A549 (cell line): ENCODE measurements at regions not wholly inside any gene's neighbourhood (a gene's known extent, or its start where the extent isn't known, plus 50 kb on each side); places are given as distances from the start of the nearest gene placed in this dataset.

Experiments used
- ATAC-seq, 2 experiments: fragments of 200-7000 bp in 1 of 2; fragments of >200 bp in 1 of 2; cut with Nextera tagmentation in 1 of 2; cut with Tn5 transposase in 1 of 2; 3 replicates each; pipeline versions ENCODE4 v1.8.0 to v1.9.1; 2018 to 2020; ENCODE audit warnings: mild to moderate bottlenecking in 1 of 2, moderate library complexity in 1 of 2
- CTCF ChIA-PET: fragments of 300-600 bp; sonication (Branson Sonifier 250); formaldehyde crosslinking; extraction: SDS; loops from one replicate; lab custom pipeline; 2021; ENCODE audit warnings: antibody characterized with exemption, inconsistent platforms; lab: Yijun Ruan, JAX
- POLR2A ChIA-PET: fragments of 350-600 bp; formaldehyde crosslinking; extraction: SDS; loops from one replicate; lab custom pipeline; 2021; ENCODE audit warnings: antibody characterized with exemption, inconsistent platforms; lab: Yijun Ruan, JAX
- DNase-seq, 2 experiments: peaks; one replicate each; pipeline versions ENCODE4 v3.0.0 to v3.0.0-alpha.2; 2011 to 2016; ENCODE audit warnings: low read depth in 1 of 2, low spot score in 1 of 2
- FAIRE-seq: peaks from 2 replicates; lab custom pipeline; 2011; peaks lifted over from hg19 to GRCh38; lab: Jason Lieb, UNC
- H3K27ac ChIP-seq, 2 experiments: fragments of >200 bp; sonication (Bioruptor Twin); formaldehyde crosslinking; 3 replicates each; pipeline ENCODE4 v1.5.1; 2016 to 2017
- H3K4me1 ChIP-seq: fragments of >200 bp; sonication (Bioruptor Twin); formaldehyde crosslinking; 3 replicates; pipeline ENCODE4 v1.6.1; 2016
- H3K4me2 ChIP-seq: fragments of >200 bp; sonication (Bioruptor Twin); formaldehyde crosslinking; 3 replicates; pipeline ENCODE4 v1.6.1; 2016
- H3K4me3 ChIP-seq: fragments of >200 bp; sonication (Bioruptor Twin); formaldehyde crosslinking; 3 replicates; pipeline ENCODE4 v1.5.1; 2016
- H3K9me3 ChIP-seq: fragments of >200 bp; sonication (Bioruptor Twin); formaldehyde crosslinking; 3 replicates; pipeline ENCODE4 v1.6.1; 2016
- ATOH8 ChIP-seq: fragments of 250-450 bp; sonication (Bioruptor Pico); IDR thresholded peaks from 2 replicates; pipeline ENCODE4 v1.5.0; 2020; ENCODE audit warnings: low read depth, mild to moderate bottlenecking, moderate library complexity
- BHLHE40 ChIP-seq: IDR thresholded peaks from 2 replicates; pipeline ENCODE4 v1.6.1; 2012; ENCODE audit warnings: low read depth, low read length, inconsistent platforms
- CBX8 ChIP-seq: fragments of 200-600 bp; sonication (generic); IDR thresholded peaks from 2 replicates; pipeline ENCODE4 v1.6.1; 2016
- CHD2 ChIP-seq: fragments of 150-350 bp; IDR thresholded peaks from 2 replicates; pipeline ENCODE4 v1.6.1; 2014; ENCODE audit warnings: low read length; ENCODE audit not compliant: partially characterized antibody
- ELK1 ChIP-seq: fragments of 150-350 bp; IDR thresholded peaks from 2 replicates; pipeline ENCODE4 v1.6.1; 2014; ENCODE audit warnings: low read depth, mild to moderate bottlenecking, low read length
- EP300 ChIP-seq, 2 experiments: fragments of >200 bp; sonication (Bioruptor Twin); formaldehyde crosslinking; IDR thresholded peaks; 2 replicates in 1 of 2; 3 replicates in 1 of 2; pipeline ENCODE4 v1.6.1; 2016 to 2017
- ESRRA ChIP-seq: fragments of 150-350 bp; IDR thresholded peaks from 2 replicates; pipeline ENCODE4 v1.6.1; 2014; ENCODE audit warnings: mild to moderate bottlenecking, low read length, borderline replicate concordance
- HEYL ChIP-seq: fragments of 250-450 bp; sonication (Bioruptor Pico); IDR thresholded peaks from 2 replicates; pipeline ENCODE4 v1.8.0; 2021; ENCODE audit warnings: mild to moderate bottlenecking, moderate library complexity
- HOXB5 ChIP-seq: fragments of 250-450 bp; sonication (Bioruptor Pico); IDR thresholded peaks from 2 replicates; pipeline ENCODE4 v1.5.0; 2020; ENCODE audit warnings: mild to moderate bottlenecking, moderate library complexity
- JUN ChIP-seq, 2 experiments: fragments of >200 bp; sonication (Bioruptor Twin); formaldehyde crosslinking; IDR thresholded peaks; 2 replicates in 1 of 2; 3 replicates in 1 of 2; pipeline ENCODE4 v1.6.1; 2016 to 2017
- MAFK ChIP-seq: fragments of 450-650 bp; IDR thresholded peaks from 2 replicates; pipeline ENCODE4 v1.6.1; 2014; ENCODE audit not compliant: partially characterized antibody
- MAX ChIP-seq: IDR thresholded peaks from 2 replicates; pipeline ENCODE4 v1.6.1; 2012
- MYC ChIP-seq: IDR thresholded peaks from 2 replicates; pipeline ENCODE4 v1.6.1; 2012; ENCODE audit warnings: mild to moderate bottlenecking, inconsistent platforms, low read length, improper control_type of control experiment, borderline replicate concordance
- NFE2L2 ChIP-seq: fragments of 150-350 bp; conservative IDR thresholded peaks from 2 replicates; pipeline ENCODE4 v1.6.1; 2014; ENCODE audit warnings: low read length
- POLR2AphosphoS2 ChIP-seq: conservative IDR thresholded peaks from 2 replicates; pipeline ENCODE4 v1.6.1; 2012; ENCODE audit warnings: low read length, improper control_type of control experiment, inconsistent platforms
- RAD21 ChIP-seq, 2 experiments: fragments of >200 bp in 1 of 2; sonication (Bioruptor Twin) in 1 of 2; formaldehyde crosslinking in 1 of 2; IDR thresholded peaks in 1 of 2; conservative IDR thresholded peaks in 1 of 2; 2 replicates in 1 of 2; 3 replicates in 1 of 2; pipeline ENCODE4 v1.6.1; 2012 to 2018; ENCODE audit warnings: inconsistent platforms in 1 of 2
- RNF2 ChIP-seq: fragments of 200-600 bp; sonication (generic); IDR thresholded peaks from 2 replicates; pipeline ENCODE4 v1.6.1; 2016; ENCODE audit warnings: low read depth, mild to moderate bottlenecking, antibody characterized with exemption, moderate library complexity, borderline replicate concordance
- USF2 ChIP-seq: fragments of 450-650 bp; IDR thresholded peaks from 2 replicates; pipeline ENCODE4 v1.6.1; 2014; ENCODE audit warnings: antibody characterized with exemption
- WGBS: methylation state at CpG from one replicate; pipeline ENCODE4 v1.1.6; 2017; ENCODE audit errors: missing lambda C conversion rate; 5-methylcytosine and 5-hydroxymethylcytosine counted together
- TF ChIP-seq, protein P1 (sequence below): IDR thresholded peaks from 2 replicates; pipeline ENCODE4 v1.6.1; 2012; ENCODE audit warnings: low read depth, borderline replicate concordance

DNA sequence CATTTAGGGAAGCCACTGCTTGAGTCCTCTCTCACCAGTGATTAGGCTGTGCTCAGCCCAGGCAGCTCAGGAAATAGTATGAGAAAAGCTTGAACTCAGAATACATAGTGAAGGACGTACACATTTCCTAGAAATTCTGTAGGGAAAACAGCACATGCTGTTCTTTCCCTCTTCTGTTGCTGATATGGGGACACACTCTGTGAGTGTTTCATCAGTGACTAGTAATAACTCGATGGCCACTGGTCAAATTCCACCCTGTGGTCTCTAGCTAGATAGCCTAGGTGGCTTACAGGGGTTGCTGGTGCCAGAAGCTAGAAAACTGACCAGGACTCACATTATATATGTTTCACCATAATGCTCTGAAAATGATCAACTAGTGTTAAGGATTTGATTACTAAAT, 259.8 kb upstream of the SOX4 start:
- 55% methylated on average over 2 of the region's 2 CpGs for WGBS

DNA sequence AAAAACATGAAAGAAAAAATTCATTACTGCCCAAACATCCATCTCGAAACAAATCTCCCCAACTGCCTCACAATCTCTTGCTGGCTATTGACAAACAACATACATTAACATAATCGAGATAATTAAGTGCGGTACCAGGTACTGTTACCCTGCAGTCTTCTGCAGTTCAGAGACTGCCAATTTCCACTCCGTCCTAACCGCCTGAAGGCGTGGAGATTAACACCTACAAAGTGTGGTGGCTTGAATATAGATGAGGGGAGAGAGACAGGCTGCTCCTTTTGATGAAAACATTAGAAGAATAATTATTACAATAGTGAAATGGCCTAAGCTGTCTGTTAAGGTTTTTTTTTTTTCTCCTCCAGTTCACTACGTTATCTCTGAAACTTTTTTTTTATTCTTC, 258.9 kb upstream of the SOX4 start:
- H3K4me2 ChIP-seq: no peak overlapping the region
- H3K4me3 ChIP-seq: no peak overlapping the region
- H3K27ac ChIP-seq: no peak overlapping the region
- FAIRE-seq (no peak), ATAC-seq (no peak), DNase-seq (no peak)
- WGBS: 85% methylated on average over 7 of the region's 7 CpGs
- ChIA-PET CTCF (no interaction called here), POLR2A (no interaction called here)
- no peaks in the 10 kb centered on the region for H3K4me1 ChIP-seq
- TF ChIP-seq ATOH8 (no peak), RNF2 (no peak), ELK1 (no peak)
- H3K9me3 ChIP-seq: no peaks in the 10 kb centered on the region

More for the DNA sequence above, 259.8 kb upstream of the SOX4 start:
- ATAC-seq (no peak), FAIRE-seq (no peak), DNase-seq (no peak)
- H3K9me3 ChIP-seq: no peaks in the 10 kb centered on the region
- no peak overlapping the region for H3K4me2 ChIP-seq
- POLR2A ChIA-PET: no interaction called here
- no peaks in the 10 kb centered on the region for H3K4me1 ChIP-seq
- TF ChIP-seq USF2 (no peak), HEYL (CRISPR knock-in tag) (no peak), RAD21 (conservative IDR thresholded peaks at IDR 0.05 in 1 of 2, IDR thresholded peaks at IDR 0.05 in 1 of 2) (no peak), NFE2L2 (no peak), POLR2AphosphoS2 (no peak), MAX (no peak), CHD2 (no peak), MYC (no peak), MAFK (no peak), EP300 (IDR thresholded peaks at IDR 0.05) (no peak), BHLHE40 (no peak)
- H3K4me3 ChIP-seq: no peak overlapping the region
- no peak overlapping the region for H3K27ac ChIP-seq
- CTCF ChIA-PET: interaction anchor here (1.9 kb wide), 1 partner anchor 255 kb away, joined by 6 read pairs; no protein-coding TSS in a partner anchor

- TF ChIP-seq CBX8 (no peak), HOXB5 (no peak), JUN (IDR thresholded peaks at IDR 0.05) (no peak), HEYL (CRISPR knock-in tag) (no peak), POLR2AphosphoS2 (no peak)
- H3K4me3 ChIP-seq: no peak overlapping the region
- FAIRE-seq (no peak), DNase-seq (no peak), ATAC-seq (no peak)
- POLR2A ChIA-PET: no interaction called here
- H3K4me1 ChIP-seq: no peaks in the 10 kb centered on the region
- no peak overlapping the region for H3K27ac ChIP-seq
- H3K4me2 ChIP-seq: no peak overlapping the region
- CTCF ChIA-PET: no interaction called here
- no peaks in the 10 kb centered on the region for H3K9me3 ChIP-seq
Observed at GRCh38 chr6:21335591-21335990, 258.0 kb upstream of the SOX4 start.

DNA sequence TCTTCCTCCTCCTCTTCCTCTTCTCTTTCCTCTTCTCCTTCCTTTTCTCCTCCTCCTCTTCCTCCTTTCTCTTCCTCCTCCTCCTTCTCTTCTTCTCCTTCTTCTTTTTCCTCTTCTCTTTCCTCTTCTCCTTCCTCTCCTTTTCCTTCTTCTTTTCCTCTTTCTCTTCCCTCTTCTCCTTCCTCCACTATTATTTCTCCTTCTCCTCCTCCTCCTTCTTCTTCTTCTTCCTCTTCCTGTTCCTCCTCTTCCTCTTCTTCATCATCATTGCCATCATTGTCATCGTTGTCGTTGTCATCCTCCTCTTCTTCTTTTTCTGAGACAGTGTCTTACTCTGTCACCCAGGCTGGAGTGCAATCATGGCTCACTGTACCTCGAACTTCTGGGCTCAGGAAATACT, 256.3 kb upstream of the SOX4 start:
- no peaks in the 10 kb centered on the region for H3K9me3 ChIP-seq
- TF ChIP-seq ESRRA (no peak), RAD21 (conservative IDR thresholded peaks at IDR 0.05 in 1 of 2, IDR thresholded peaks at IDR 0.05 in 1 of 2) (no peak), CHD2 (no peak), ATOH8 (no peak)
- TF ChIP-seq, protein P1, sequence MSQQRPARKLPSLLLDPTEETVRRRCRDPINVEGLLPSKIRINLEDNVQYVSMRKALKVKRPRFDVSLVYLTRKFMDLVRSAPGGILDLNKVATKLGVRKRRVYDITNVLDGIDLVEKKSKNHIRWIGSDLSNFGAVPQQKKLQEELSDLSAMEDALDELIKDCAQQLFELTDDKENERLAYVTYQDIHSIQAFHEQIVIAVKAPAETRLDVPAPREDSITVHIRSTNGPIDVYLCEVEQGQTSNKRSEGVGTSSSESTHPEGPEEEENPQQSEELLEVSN: no peak
- TF ChIP-seq, all 56 proteins: peak for 0
- Histone ChIP-seq H3K27ac (no peak overlapping the region), H3K4me1 (no peaks in the 10 kb centered on the region), H3K4me3 (no peak overlapping the region), H3K4me2 (no peak overlapping the region)
- no peak for FAIRE-seq
- DNase-seq: no peak
- CTCF ChIA-PET: no interaction called here
- WGBS: 6% methylated on average over 3 of the region's 3 CpGs
- ATAC-seq: no peak
- POLR2A ChIA-PET: no interaction called here
